ENCODE measurements at regions not wholly inside any gene's neighbourhood (a gene's known extent, or its start where the extent isn't known, plus 50 kb on each side); places are given as distances from the start of the nearest gene placed in this dataset.

- DNase-seq (ENCODE audit: low spot score), result no peak
Observed at GRCh38 chr9:118313965-118314364, 609.8 kb downstream of the TLR4 start.

- no peak for DNase-seq (ENCODE audit: low spot score)
Observed at GRCh38 chr9:118316831-118317343, 612.7 kb downstream of the TLR4 start.

GRCh38 chr9:118318770-118319431 lies 614.7 kb downstream of the TLR4 start:
- no peak for DNase-seq (ENCODE audit: low spot score)

GRCh38 chr9:118321788-118322187 lies 617.6 kb downstream of the TLR4 start:
- DNase-seq (ENCODE audit: low spot score), result no peak

GRCh38 chr9:118324706-118325105 lies 620.5 kb downstream of the TLR4 start:
- no peak for DNase-seq (ENCODE audit: low spot score)

- DNase-seq (ENCODE audit: low spot score), result no peak
Observed at GRCh38 chr9:118325757-118326156, 621.6 kb downstream of the TLR4 start.

- DNase-seq (ENCODE audit: low spot score), result no peak
Observed at GRCh38 chr9:118326326-118326725, 622.1 kb downstream of the TLR4 start.

- DNase-seq (ENCODE audit: low spot score), result peak; percentile 13
Observed at GRCh38 chr9:118330191-118330986, 626.2 kb downstream of the TLR4 start.

- no peak for DNase-seq (ENCODE audit: low spot score)
Observed at GRCh38 chr9:118331622-118332045, 627.4 kb downstream of the TLR4 start.

GRCh38 chr9:118336250-118336942 lies 632.2 kb downstream of the TLR4 start:
- no peak for DNase-seq (ENCODE audit: low spot score)

GRCh38 chr9:118336943-118337330 lies 632.7 kb downstream of the TLR4 start:
- no peak for DNase-seq (ENCODE audit: low spot score)

- DNase-seq (ENCODE audit: low spot score), result no peak
Observed at GRCh38 chr9:118360036-118360435, 655.8 kb downstream of the TLR4 start.

GRCh38 chr9:118362123-118362522 lies 657.9 kb downstream of the TLR4 start:
- DNase-seq (ENCODE audit: low spot score), result no peak

- DNase-seq (ENCODE audit: low spot score), result no peak
Observed at GRCh38 chr9:118362596-118362995, 658.4 kb downstream of the TLR4 start.

GRCh38 chr9:118364266-118365106 lies 660.3 kb downstream of the TLR4 start:
- DNase-seq (ENCODE audit: low spot score), result no peak

GRCh38 chr9:118366228-118366627 lies 662.0 kb downstream of the TLR4 start:
- DNase-seq (ENCODE audit: low spot score), result no peak

GRCh38 chr9:118367383-118367782 lies 663.2 kb downstream of the TLR4 start:
- DNase-seq (ENCODE audit: low spot score), result no peak

GRCh38 chr9:118384531-118385100 lies 680.4 kb downstream of the TLR4 start:
- no peak for DNase-seq (ENCODE audit: low spot score)

- DNase-seq (ENCODE audit: low spot score), result no peak
Observed at GRCh38 chr9:118395415-118395814, 691.2 kb downstream of the TLR4 start.

- DNase-seq (ENCODE audit: low spot score), result no peak
Observed at GRCh38 chr9:118401546-118401945, 697.3 kb downstream of the TLR4 start.

GRCh38 chr9:118414676-118415075 lies 710.5 kb downstream of the TLR4 start:
- DNase-seq (ENCODE audit: low spot score), result no peak

Data from iPS-NIHi11 (cell line).